GM10248 (cell line): ENCODE measurements at regions not wholly inside any gene's neighbourhood (a gene's known extent, or its start where the extent isn't known, plus 50 kb on each side); places are given as distances from the start of the nearest gene placed in this dataset.

ENCODE experiments used
- CTCF ChIA-PET: fragments of 300-600 bp; sonication (Branson Sonifier 250); formaldehyde crosslinking; extraction: SDS; loops from one replicate; lab custom pipeline; 2021; ENCODE audit warnings: antibody characterized with exemption; lab: Yijun Ruan, JAX
- POLR2A ChIA-PET: fragments of 350-650 bp; sonication (Branson Sonifier 250); formaldehyde crosslinking; extraction: SDS; loops from one replicate; lab custom pipeline; 2020; ENCODE audit warnings: antibody characterized with exemption; lab: Yijun Ruan, JAX
- DNase-seq: peaks from one replicate; pipeline ENCODE4 v3.0.0; 2012; ENCODE audit errors: extremely low spot score
- CTCF ChIP-seq: IDR thresholded peaks from 2 replicates; pipeline ENCODE4 v1.5.1; 2012; ENCODE audit warnings: mild to moderate bottlenecking, low read depth; ENCODE audit errors: extremely low read depth, missing control alignments, control extremely low read depth

- ChIA-PET CTCF (interaction anchor here (1.3 to 2.3 kb wide), 2 partner anchors 24 to 157 kb away, joined by 3 to 7 read pairs; partner anchors contain the start of gene AHCYL1), POLR2A (no interaction called here)
- TF ChIP-seq CTCF = no peak
- no peak for DNase-seq
Observed at GRCh38 chr1:109827466-109827865, 63.7 kb upstream of the EPS8L3 start.

- no peak for TF ChIP-seq CTCF
- DNase-seq = no peak
- ChIA-PET POLR2A (no interaction called here), CTCF (interaction anchor here (1.2 to 2.3 kb wide), 4 partner anchors 8 to 157 kb away, joined by 3 to 7 read pairs (median 3); partner anchors contain the start of gene AHCYL1)
Observed at GRCh38 chr1:109826930-109827349, 63.2 kb upstream of the EPS8L3 start.

GRCh38 chr1:109826446-109826845 lies 62.7 kb upstream of the EPS8L3 start:
- POLR2A ChIA-PET = no interaction called here
- CTCF ChIA-PET = interaction anchor here (0.8 to 2.3 kb wide), 6 partner anchors 8 to 331 kb away, joined by 3 to 7 read pairs (median 3); partner anchors contain the start of gene AHCYL1
- peak; percentile 5 for DNase-seq
- TF ChIP-seq CTCF = no peak

- ChIA-PET CTCF (interaction anchor here (1.3 kb wide), 1 partner anchor 48 kb away, joined by 3 read pairs; no protein-coding TSS in a partner anchor), POLR2A (no interaction called here)
- DNase-seq = peak; percentile 5
- no peak for TF ChIP-seq CTCF
Observed at GRCh38 chr1:109824349-109825115, 60.8 kb upstream of the EPS8L3 start.

GRCh38 chr1:109823543-109824348 lies 60.0 kb upstream of the EPS8L3 start:
- peak; percentile 10 for DNase-seq
- ChIA-PET CTCF (interaction anchor here (1.0 to 1.6 kb wide), 2 partner anchors 160 to 184 kb away, joined by 3 read pairs; no protein-coding TSS in a partner anchor), POLR2A (no interaction called here)
- no peak for TF ChIP-seq CTCF
